ENCODE measurements at regions not wholly inside any gene's neighbourhood (a gene's known extent, or its start where the extent isn't known, plus 50 kb on each side); places are given as distances from the start of the nearest gene placed in this dataset.

DNA sequence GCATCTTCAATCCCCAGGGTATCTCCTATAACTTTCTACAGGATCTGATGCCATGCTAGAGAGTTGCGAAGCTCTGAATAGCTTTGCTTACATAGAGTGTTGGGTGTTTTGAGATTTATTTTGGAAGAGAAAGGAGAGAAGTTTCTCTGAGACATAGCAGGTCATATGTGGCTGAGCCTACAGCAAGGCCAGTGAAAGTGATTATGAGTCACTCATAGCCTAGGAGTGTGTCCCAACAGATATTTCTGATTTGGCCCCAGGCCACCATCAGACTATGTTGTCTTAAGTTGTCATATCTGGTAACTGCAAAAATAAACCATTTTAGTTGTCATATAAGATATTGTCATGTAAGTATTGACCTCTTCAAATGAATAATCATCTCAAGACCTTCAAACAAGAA lies 132.0 kb upstream of the RAI14 start:
- H3K9ac ChIP-seq (ENCODE audit: low read length in 5 of 5): no peak overlapping the region
- H3K36me3 ChIP-seq (ENCODE audit: control insufficient read depth in 5 of 5, insufficient read depth in 5 of 5, low read length in 5 of 5): no peaks in the 10 kb centered on the region
- H3K27me3 ChIP-seq (ENCODE audit: control insufficient read depth in 5 of 5, insufficient read depth in 4 of 5, low read length in 5 of 5): peaks cover 0 to 3% (median 0%) of the 10 kb centered on the region in 5 donors
- peaks cover 0 to 10% (median 4%) of the 10 kb centered on the region in 5 donors for H3K4me1 ChIP-seq (ENCODE audit: control insufficient read depth in 5 of 5, insufficient read depth in 5 of 5, low read length in 5 of 5)
- no peaks in the 10 kb centered on the region for H3K9me3 ChIP-seq (ENCODE audit: control insufficient read depth in 5 of 5, low read length in 5 of 5)
- no peak overlapping the region for H3K4me3 ChIP-seq (ENCODE audit: low read depth in 1 of 5, low read length in 5 of 5)
- no peak overlapping the region for H3K27ac ChIP-seq (ENCODE audit: low read depth, low read length)

DNA sequence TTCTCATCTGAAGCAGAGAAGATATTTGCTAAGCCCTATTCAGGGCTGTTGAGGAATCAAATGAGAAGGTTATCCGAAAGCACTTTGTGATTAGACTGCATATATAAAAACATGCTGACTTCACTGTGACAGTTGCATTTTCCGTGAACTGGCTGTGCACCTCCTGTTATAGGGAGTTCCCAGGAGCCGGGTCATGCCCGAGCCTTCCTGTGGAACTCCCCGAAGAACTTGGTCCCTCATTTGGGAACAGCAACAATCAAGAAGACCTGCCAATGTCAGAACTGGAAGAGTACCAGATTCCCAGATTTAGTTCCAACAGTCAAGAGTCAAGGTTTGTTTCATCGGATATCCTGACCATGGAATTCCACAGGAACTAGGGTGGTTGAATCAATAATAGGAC lies 130.4 kb upstream of the RAI14 start:
- Histone ChIP-seq H3K27ac (ENCODE audit: low read depth, low read length) (no peak overlapping the region), H3K4me1 (ENCODE audit: control insufficient read depth in 5 of 5, insufficient read depth in 5 of 5, low read length in 5 of 5) (peaks cover 0 to 10% (median 0%) of the 10 kb centered on the region in 5 donors), H3K4me3 (ENCODE audit: low read depth in 1 of 5, low read length in 5 of 5) (no peak overlapping the region), H3K36me3 (ENCODE audit: control insufficient read depth in 5 of 5, insufficient read depth in 5 of 5, low read length in 5 of 5) (no peaks in the 10 kb centered on the region), H3K9ac (ENCODE audit: low read length in 5 of 5) (no peak overlapping the region), H3K9me3 (ENCODE audit: control insufficient read depth in 5 of 5, low read length in 5 of 5) (no peaks in the 10 kb centered on the region), H3K27me3 (ENCODE audit: control insufficient read depth in 5 of 5, insufficient read depth in 4 of 5, low read length in 5 of 5) (peaks cover 0 to 3% (median 0%) of the 10 kb centered on the region in 5 donors)

DNA sequence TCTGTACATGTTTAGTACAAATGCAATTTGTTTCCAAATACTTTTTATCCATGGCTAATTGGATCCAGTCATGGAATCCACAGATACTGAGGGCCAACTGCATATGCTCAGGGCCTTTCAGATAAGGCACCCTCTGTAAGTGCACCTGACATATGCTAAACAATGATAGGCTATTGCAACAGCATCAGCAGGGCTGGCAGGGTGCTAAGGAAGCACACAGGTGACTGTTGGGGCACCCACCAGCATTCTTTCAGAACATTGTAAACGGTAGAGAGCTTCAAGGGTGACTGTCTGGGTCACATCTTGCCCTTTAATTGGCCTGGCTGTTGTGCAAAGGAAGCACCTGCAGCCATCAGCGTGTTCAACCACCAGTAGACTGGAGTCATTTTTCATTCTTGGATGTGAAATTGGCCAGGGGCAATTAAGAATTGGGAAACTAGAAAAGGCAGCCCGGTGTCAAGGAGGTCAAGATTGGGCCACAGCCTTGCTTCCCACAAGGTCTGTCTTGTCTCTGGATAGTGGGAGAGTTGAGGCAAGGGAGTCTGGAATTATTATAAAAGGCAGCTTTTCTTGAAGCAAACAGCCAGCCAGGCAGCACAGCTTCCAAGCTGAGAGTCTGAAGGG lies 129.3 kb upstream of the RAI14 start:
- H3K9me3 ChIP-seq (ENCODE audit: control insufficient read depth in 5 of 5, low read length in 5 of 5): no peaks in the 10 kb centered on the region
- H3K36me3 ChIP-seq (ENCODE audit: control insufficient read depth in 5 of 5, insufficient read depth in 5 of 5, low read length in 5 of 5): no peaks in the 10 kb centered on the region
- peaks cover 0 to 10% (median 0%) of the 10 kb centered on the region in 5 donors for H3K4me1 ChIP-seq (ENCODE audit: control insufficient read depth in 5 of 5, insufficient read depth in 5 of 5, low read length in 5 of 5)
- peaks cover 0 to 3% (median 0%) of the 10 kb centered on the region in 5 donors for H3K27me3 ChIP-seq (ENCODE audit: control insufficient read depth in 5 of 5, insufficient read depth in 4 of 5, low read length in 5 of 5)
- H3K27ac ChIP-seq (ENCODE audit: low read depth, low read length): no peak overlapping the region
- no peak overlapping the region for H3K4me3 ChIP-seq (ENCODE audit: low read depth in 1 of 5, low read length in 5 of 5)
- H3K9ac ChIP-seq (ENCODE audit: low read length in 5 of 5): no peak overlapping the region

DNA sequence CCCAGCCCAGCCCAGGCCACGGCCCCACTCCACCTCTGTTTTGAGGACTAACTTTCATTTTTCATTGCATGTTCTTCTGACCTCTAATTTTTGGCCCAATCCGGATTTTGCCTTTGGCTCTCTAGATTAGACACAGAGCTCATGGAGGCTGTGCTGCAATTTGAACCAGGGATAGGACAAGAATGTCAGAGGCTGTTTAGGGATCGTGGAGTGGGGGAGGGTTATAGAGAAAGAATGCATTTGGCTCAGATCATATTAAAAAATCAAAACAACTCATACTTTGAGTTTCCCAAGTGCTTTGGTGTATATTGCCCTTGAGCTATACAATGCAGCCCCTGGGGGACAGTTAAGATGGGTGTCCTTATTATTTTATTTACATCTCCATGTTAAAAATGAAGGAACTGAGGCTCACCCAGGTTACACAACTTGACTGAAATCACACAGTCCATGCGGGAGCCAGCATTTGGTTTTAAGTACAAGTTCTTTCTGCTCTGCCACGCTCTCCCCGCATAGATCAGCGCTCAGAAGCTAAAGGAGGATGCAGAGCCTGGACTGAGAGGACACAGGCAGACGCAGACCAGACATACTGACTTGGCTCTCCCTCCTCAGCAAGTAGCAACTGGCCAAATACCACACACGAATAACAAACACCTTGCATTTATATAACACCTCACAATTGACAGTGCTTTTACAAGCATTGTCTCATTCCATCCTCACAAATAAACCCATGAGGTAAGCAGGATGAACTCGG lies 126.4 kb upstream of the RAI14 start:
- Histone ChIP-seq H3K9ac (ENCODE audit: low read length in 5 of 5) (no peak overlapping the region), H3K4me3 (ENCODE audit: low read depth in 1 of 5, low read length in 5 of 5) (no peak overlapping the region), H3K9me3 (ENCODE audit: control insufficient read depth in 5 of 5, low read length in 5 of 5) (no peaks in the 10 kb centered on the region), H3K36me3 (ENCODE audit: control insufficient read depth in 5 of 5, insufficient read depth in 5 of 5, low read length in 5 of 5) (no peaks in the 10 kb centered on the region), H3K27ac (ENCODE audit: low read depth, low read length) (no peak overlapping the region), H3K4me1 (ENCODE audit: control insufficient read depth in 5 of 5, insufficient read depth in 5 of 5, low read length in 5 of 5) (peaks cover 0 to 10% (median 0%) of the 10 kb centered on the region in 5 donors), H3K27me3 (ENCODE audit: control insufficient read depth in 5 of 5, insufficient read depth in 4 of 5, low read length in 5 of 5) (peaks cover 0 to 3% (median 0%) of the 10 kb centered on the region in 5 donors)

DNA sequence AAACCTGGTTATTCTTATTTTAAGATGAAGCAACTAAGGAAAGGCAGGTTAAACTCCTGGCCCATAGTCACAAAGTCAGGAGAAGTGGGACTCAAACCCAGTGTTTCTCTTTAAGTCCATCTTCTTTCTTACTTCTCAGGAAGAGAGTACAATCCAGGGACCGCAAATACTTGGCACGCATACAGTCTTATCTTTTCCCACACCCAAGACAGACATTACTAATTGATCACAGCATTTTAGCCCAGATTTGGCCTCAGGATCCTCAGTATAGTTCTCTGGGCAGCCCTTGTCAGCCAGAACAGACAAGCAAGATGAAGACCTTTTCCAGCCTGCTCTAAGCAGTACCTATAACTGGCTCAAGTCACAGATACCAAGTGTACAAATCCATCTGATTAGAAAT lies 125.5 kb upstream of the RAI14 start:
- H3K4me1 ChIP-seq (ENCODE audit: control insufficient read depth in 5 of 5, insufficient read depth in 5 of 5, low read length in 5 of 5): peaks cover 0 to 8% (median 0%) of the 10 kb centered on the region in 5 donors

GRCh38 chr5:34531751-34532360 lies 124.3 kb upstream of the RAI14 start:
- peaks cover 0 to 2% (median 0%) of the 10 kb centered on the region in 5 donors for H3K4me1 ChIP-seq (ENCODE audit: control insufficient read depth in 5 of 5, insufficient read depth in 5 of 5, low read length in 5 of 5)
- H3K36me3 ChIP-seq (ENCODE audit: control insufficient read depth in 5 of 5, insufficient read depth in 5 of 5, low read length in 5 of 5): no peaks in the 10 kb centered on the region
- H3K27ac ChIP-seq (ENCODE audit: low read depth, low read length): no peak overlapping the region
- H3K27me3 ChIP-seq (ENCODE audit: control insufficient read depth in 5 of 5, insufficient read depth in 4 of 5, low read length in 5 of 5): no peaks in the 10 kb centered on the region
- H3K4me3 ChIP-seq (ENCODE audit: low read depth in 1 of 5, low read length in 5 of 5): no peak overlapping the region
- no peaks in the 10 kb centered on the region for H3K9me3 ChIP-seq (ENCODE audit: control insufficient read depth in 5 of 5, low read length in 5 of 5)
- H3K9ac ChIP-seq (ENCODE audit: low read length in 5 of 5): no peak overlapping the region

More for the DNA sequence above, 125.5 kb upstream of the RAI14 start:
- H3K27me3 ChIP-seq (ENCODE audit: control insufficient read depth in 5 of 5, insufficient read depth in 4 of 5, low read length in 5 of 5): peaks cover 0 to under 1% (median 0%) of the 10 kb centered on the region in 5 donors
- H3K9me3 ChIP-seq (ENCODE audit: control insufficient read depth in 5 of 5, low read length in 5 of 5): no peaks in the 10 kb centered on the region
- H3K4me3 ChIP-seq (ENCODE audit: low read depth in 1 of 5, low read length in 5 of 5): no peak overlapping the region
- no peaks in the 10 kb centered on the region for H3K36me3 ChIP-seq (ENCODE audit: control insufficient read depth in 5 of 5, insufficient read depth in 5 of 5, low read length in 5 of 5)
- H3K27ac ChIP-seq (ENCODE audit: low read depth, low read length): no peak overlapping the region
- no peak overlapping the region for H3K9ac ChIP-seq (ENCODE audit: low read length in 5 of 5)

DNA sequence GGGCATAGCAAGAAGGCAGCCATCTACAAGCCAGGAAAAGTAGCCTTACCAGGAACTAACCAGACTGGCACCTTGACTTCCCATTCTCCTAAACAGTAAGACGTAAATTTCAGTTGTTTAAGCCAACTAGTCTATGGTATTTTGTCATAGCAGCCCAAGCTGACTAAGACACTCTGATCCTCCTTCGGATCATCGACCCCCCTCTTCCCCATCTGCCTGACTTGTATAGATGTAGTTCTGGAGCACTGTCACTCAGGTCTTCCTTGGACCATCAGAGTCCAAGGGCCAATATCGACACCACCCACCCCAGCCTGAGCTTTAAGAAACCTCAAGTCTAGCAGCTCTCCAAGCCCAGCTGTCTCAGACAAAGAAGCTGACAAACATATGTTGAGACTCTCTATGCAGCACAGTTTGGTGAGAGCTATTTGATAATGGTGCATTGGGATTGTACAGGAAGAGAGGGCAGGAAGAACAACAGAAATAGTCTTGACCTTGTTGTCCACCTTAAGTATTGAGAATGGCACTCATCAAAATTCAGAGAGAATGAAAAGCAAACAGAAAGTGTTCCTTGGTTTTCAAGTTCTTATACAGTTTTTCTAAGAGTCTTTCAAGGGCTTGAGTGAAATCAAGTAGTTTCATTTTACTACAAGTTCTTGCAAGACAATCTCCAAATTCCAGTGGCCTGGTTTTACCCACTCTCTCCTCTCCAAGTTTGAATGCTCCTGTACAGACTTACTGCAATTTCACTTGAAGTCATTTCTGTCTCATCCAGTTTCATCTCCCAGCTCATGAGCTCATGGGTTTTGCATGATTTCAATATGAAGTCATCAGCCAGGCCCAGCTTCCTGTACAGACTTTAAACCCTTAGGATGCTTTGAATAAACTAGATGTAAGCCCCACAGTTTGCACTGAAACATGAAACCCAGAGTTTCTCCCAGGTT lies 122.3 kb upstream of the RAI14 start:
- no peak overlapping the region for H3K27ac ChIP-seq (ENCODE audit: low read depth, low read length)

GRCh38 chr5:34534523-34535103 lies 121.5 kb upstream of the RAI14 start:
- Histone ChIP-seq H3K27ac (ENCODE audit: low read depth, low read length) (no peak overlapping the region), H3K9me3 (ENCODE audit: control insufficient read depth in 5 of 5, low read length in 5 of 5) (no peaks in the 10 kb centered on the region), H3K36me3 (ENCODE audit: control insufficient read depth in 5 of 5, insufficient read depth in 5 of 5, low read length in 5 of 5) (no peaks in the 10 kb centered on the region), H3K4me1 (ENCODE audit: control insufficient read depth in 5 of 5, insufficient read depth in 5 of 5, low read length in 5 of 5) (no peaks in the 10 kb centered on the region), H3K4me3 (ENCODE audit: low read depth in 1 of 5, low read length in 5 of 5) (no peak overlapping the region), H3K9ac (ENCODE audit: low read length in 5 of 5) (no peak overlapping the region), H3K27me3 (ENCODE audit: control insufficient read depth in 5 of 5, insufficient read depth in 4 of 5, low read length in 5 of 5) (peaks cover 0 to 4% (median 0%) of the 10 kb centered on the region in 5 donors)

More for the DNA sequence above, 122.3 kb upstream of the RAI14 start:
- no peaks in the 10 kb centered on the region for H3K4me1 ChIP-seq (ENCODE audit: control insufficient read depth in 5 of 5, insufficient read depth in 5 of 5, low read length in 5 of 5)
- no peaks in the 10 kb centered on the region for H3K9me3 ChIP-seq (ENCODE audit: control insufficient read depth in 5 of 5, low read length in 5 of 5)
- H3K9ac ChIP-seq (ENCODE audit: low read length in 5 of 5): no peak overlapping the region
- no peaks in the 10 kb centered on the region for H3K36me3 ChIP-seq (ENCODE audit: control insufficient read depth in 5 of 5, insufficient read depth in 5 of 5, low read length in 5 of 5)
- no peaks in the 10 kb centered on the region for H3K27me3 ChIP-seq (ENCODE audit: control insufficient read depth in 5 of 5, insufficient read depth in 4 of 5, low read length in 5 of 5)
- H3K4me3 ChIP-seq (ENCODE audit: low read depth in 1 of 5, low read length in 5 of 5): no peak overlapping the region

GRCh38 chr5:34535433-34535832 lies 120.7 kb upstream of the RAI14 start:
- peaks cover 0 to 8% (median 0%) of the 10 kb centered on the region in 5 donors for H3K27me3 ChIP-seq (ENCODE audit: control insufficient read depth in 5 of 5, insufficient read depth in 4 of 5, low read length in 5 of 5)
- H3K9ac ChIP-seq (ENCODE audit: low read length in 5 of 5): no peak overlapping the region
- H3K4me1 ChIP-seq (ENCODE audit: control insufficient read depth in 5 of 5, insufficient read depth in 5 of 5, low read length in 5 of 5): no peaks in the 10 kb centered on the region
- no peak overlapping the region for H3K4me3 ChIP-seq (ENCODE audit: low read depth in 1 of 5, low read length in 5 of 5)
- no peak overlapping the region for H3K27ac ChIP-seq (ENCODE audit: low read depth, low read length)
- no peaks in the 10 kb centered on the region for H3K9me3 ChIP-seq (ENCODE audit: control insufficient read depth in 5 of 5, low read length in 5 of 5)
- H3K36me3 ChIP-seq (ENCODE audit: control insufficient read depth in 5 of 5, insufficient read depth in 5 of 5, low read length in 5 of 5): no peaks in the 10 kb centered on the region
